ENCODE measurements at regions not wholly inside any gene's neighbourhood (a gene's known extent, or its start where the extent isn't known, plus 50 kb on each side); places are given as distances from the start of the nearest gene placed in this dataset.

GRCh38 chr15:29939404-29939803, 117.1 kb upstream of the TJP1 start:
- TF ChIP-seq, protein P1, sequence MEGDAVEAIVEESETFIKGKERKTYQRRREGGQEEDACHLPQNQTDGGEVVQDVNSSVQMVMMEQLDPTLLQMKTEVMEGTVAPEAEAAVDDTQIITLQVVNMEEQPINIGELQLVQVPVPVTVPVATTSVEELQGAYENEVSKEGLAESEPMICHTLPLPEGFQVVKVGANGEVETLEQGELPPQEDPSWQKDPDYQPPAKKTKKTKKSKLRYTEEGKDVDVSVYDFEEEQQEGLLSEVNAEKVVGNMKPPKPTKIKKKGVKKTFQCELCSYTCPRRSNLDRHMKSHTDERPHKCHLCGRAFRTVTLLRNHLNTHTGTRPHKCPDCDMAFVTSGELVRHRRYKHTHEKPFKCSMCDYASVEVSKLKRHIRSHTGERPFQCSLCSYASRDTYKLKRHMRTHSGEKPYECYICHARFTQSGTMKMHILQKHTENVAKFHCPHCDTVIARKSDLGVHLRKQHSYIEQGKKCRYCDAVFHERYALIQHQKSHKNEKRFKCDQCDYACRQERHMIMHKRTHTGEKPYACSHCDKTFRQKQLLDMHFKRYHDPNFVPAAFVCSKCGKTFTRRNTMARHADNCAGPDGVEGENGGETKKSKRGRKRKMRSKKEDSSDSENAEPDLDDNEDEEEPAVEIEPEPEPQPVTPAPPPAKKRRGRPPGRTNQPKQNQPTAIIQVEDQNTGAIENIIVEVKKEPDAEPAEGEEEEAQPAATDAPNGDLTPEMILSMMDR (IDR thresholded peaks at IDR 0.05; ENCODE audit: poor library complexity), result no peak
- TF ChIP-seq EZH2phosphoT487 (IDR thresholded peaks at IDR 0.05; ENCODE audit: low read depth, severe bottlenecking, unreplicated experiment), result no peak

All from hepatocyte (in vitro differentiated cells).